ENCODE measurements at regions not wholly inside any gene's neighbourhood (a gene's known extent, or its start where the extent isn't known, plus 50 kb on each side); places are given as distances from the start of the nearest gene placed in this dataset.

DNA sequence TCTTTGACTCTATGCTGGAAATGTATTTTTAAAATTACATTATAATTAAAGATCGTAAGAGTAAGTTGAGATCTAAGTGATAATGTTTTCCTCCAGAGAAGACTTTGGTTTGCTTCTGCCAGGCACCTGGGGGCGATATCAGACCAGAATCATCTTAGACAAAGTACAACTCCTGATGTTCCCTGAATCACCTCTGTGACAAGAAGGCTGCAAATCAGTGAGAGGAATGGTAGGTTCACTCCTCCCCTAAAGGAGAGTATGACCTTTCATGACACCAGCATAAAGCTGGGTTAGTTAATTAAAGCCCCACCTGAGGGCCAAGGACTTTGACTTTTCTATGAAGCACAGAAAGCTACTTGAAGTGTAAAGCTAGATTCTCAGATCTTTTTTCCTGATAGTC, 114.4 kb upstream of the DTNA start:
- no peak overlapping the region for H3K27ac ChIP-seq (ENCODE audit: poor library complexity, severe bottlenecking)

DNA sequence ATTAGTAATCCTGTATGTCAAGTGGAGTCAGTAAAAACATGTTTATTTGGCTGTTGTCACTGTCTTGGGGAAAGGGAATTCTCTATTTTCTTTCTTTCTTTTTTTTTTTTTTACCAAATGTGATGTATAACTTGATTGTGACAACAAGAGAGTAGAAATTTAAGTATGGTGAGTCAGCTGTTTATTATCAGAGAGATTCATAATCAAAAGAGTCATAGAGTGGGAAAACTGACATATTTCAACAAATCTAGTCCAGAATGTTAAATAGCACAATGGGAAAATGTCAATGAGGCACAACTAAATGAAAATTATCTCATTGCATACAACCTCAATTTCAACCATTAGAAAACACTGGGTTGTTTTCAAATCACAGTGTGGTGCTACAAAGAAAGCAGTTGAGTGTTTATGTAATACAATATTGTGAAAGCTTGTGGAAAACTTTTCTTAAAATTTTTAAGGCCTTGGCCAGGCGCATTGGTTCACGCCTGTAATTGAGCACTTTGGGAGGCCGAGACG, 111.9 kb upstream of the DTNA start:
- Histone ChIP-seq H3K4me3 (ENCODE audit: severe bottlenecking) (no peak overlapping the region), H3K9me3 (ENCODE audit: severe bottlenecking) (no peaks in the 10 kb centered on the region), H3K4me1 (ENCODE audit: insufficient read depth, poor library complexity, severe bottlenecking) (peaks cover 4% of the 10 kb centered on the region), H3K27me3 (ENCODE audit: insufficient read depth, poor library complexity, severe bottlenecking) (no peaks in the 10 kb centered on the region), H3K27ac (ENCODE audit: poor library complexity, severe bottlenecking) (no peak overlapping the region), H3K36me3 (ENCODE audit: low read depth) (no peaks in the 10 kb centered on the region)
- DNase-seq (ENCODE audit: low spot score): no peak
- no peak for ATAC-seq (ENCODE audit: low read depth)
- TF ChIP-seq, protein P1, sequence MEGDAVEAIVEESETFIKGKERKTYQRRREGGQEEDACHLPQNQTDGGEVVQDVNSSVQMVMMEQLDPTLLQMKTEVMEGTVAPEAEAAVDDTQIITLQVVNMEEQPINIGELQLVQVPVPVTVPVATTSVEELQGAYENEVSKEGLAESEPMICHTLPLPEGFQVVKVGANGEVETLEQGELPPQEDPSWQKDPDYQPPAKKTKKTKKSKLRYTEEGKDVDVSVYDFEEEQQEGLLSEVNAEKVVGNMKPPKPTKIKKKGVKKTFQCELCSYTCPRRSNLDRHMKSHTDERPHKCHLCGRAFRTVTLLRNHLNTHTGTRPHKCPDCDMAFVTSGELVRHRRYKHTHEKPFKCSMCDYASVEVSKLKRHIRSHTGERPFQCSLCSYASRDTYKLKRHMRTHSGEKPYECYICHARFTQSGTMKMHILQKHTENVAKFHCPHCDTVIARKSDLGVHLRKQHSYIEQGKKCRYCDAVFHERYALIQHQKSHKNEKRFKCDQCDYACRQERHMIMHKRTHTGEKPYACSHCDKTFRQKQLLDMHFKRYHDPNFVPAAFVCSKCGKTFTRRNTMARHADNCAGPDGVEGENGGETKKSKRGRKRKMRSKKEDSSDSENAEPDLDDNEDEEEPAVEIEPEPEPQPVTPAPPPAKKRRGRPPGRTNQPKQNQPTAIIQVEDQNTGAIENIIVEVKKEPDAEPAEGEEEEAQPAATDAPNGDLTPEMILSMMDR (IDR thresholded peaks at IDR 0.05; ENCODE audit: poor library complexity, severe bottlenecking): no peak

More for the DNA sequence above, 114.4 kb upstream of the DTNA start:
- Histone ChIP-seq H3K4me1 (ENCODE audit: insufficient read depth, poor library complexity, severe bottlenecking) (peaks cover 4% of the 10 kb centered on the region), H3K27me3 (ENCODE audit: insufficient read depth, poor library complexity, severe bottlenecking) (peaks cover 12% of the 10 kb centered on the region), H3K4me3 (ENCODE audit: severe bottlenecking) (no peak overlapping the region), H3K9me3 (ENCODE audit: severe bottlenecking) (no peaks in the 10 kb centered on the region), H3K36me3 (ENCODE audit: low read depth) (no peaks in the 10 kb centered on the region)
- DNase-seq (ENCODE audit: low spot score): no peak
- TF ChIP-seq, protein P1 (IDR thresholded peaks at IDR 0.05; ENCODE audit: poor library complexity, severe bottlenecking): no peak
- 0 out of 3 replicates have a peak, but pooled peaks have one; percentile 40 for ATAC-seq (ENCODE audit: low read depth)

GRCh38 chr18:34600158-34600557, 109.9 kb upstream of the DTNA start:
- TF ChIP-seq, protein P1 (IDR thresholded peaks at IDR 0.05; ENCODE audit: poor library complexity, severe bottlenecking): no peak
- ATAC-seq (ENCODE audit: low read depth) (no peak), DNase-seq (ENCODE audit: low spot score) (no peak)
- Histone ChIP-seq H3K36me3 (ENCODE audit: low read depth) (no peaks in the 10 kb centered on the region), H3K4me1 (ENCODE audit: insufficient read depth, poor library complexity, severe bottlenecking) (peaks cover 4% of the 10 kb centered on the region), H3K27ac (ENCODE audit: poor library complexity, severe bottlenecking) (no peak overlapping the region), H3K27me3 (ENCODE audit: insufficient read depth, poor library complexity, severe bottlenecking) (no peaks in the 10 kb centered on the region), H3K4me3 (ENCODE audit: severe bottlenecking) (no peak overlapping the region), H3K9me3 (ENCODE audit: severe bottlenecking) (no peaks in the 10 kb centered on the region)

- Histone ChIP-seq H3K4me3 (ENCODE audit: severe bottlenecking) (no peak overlapping the region), H3K36me3 (ENCODE audit: low read depth) (no peaks in the 10 kb centered on the region), H3K27ac (ENCODE audit: poor library complexity, severe bottlenecking) (no peak overlapping the region), H3K4me1 (ENCODE audit: insufficient read depth, poor library complexity, severe bottlenecking) (peaks cover 4% of the 10 kb centered on the region), H3K27me3 (ENCODE audit: insufficient read depth, poor library complexity, severe bottlenecking) (no peaks in the 10 kb centered on the region), H3K9me3 (ENCODE audit: severe bottlenecking) (no peaks in the 10 kb centered on the region)
- ATAC-seq (ENCODE audit: low read depth) (no peak; the same call in 2 of the 3 replicates), DNase-seq (ENCODE audit: low spot score) (no peak)
- TF ChIP-seq, protein P1 (IDR thresholded peaks at IDR 0.05; ENCODE audit: poor library complexity, severe bottlenecking): no peak
Measured at GRCh38 chr18:34600874-34601656, 109.0 kb upstream of the DTNA start.

DNA sequence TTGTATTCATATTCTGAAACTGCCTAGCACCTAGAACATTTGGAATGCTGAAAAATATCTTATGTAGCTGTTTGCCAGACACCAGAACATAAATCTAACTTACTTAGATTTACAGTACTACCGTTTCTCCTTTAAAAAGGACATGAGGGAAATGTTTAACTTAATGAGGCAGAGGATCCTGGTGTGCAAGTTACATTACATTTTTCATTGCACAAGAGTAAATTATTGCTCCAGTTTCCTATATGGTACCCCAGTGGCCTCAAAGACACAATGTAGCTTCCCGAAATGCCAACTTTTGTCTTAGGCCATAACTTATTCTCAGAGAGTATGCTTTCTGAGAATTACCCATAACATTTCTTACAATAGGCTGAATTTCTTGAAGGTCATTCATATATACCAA, 105.5 kb upstream of the DTNA start:
- H3K4me3 ChIP-seq (ENCODE audit: severe bottlenecking): no peak overlapping the region
- no peaks in the 10 kb centered on the region for H3K9me3 ChIP-seq (ENCODE audit: severe bottlenecking)
- ATAC-seq (ENCODE audit: low read depth) (no peak), DNase-seq (ENCODE audit: low spot score) (no peak)
- no peaks in the 10 kb centered on the region for H3K36me3 ChIP-seq (ENCODE audit: low read depth)
- TF ChIP-seq, protein P1 (IDR thresholded peaks at IDR 0.05; ENCODE audit: poor library complexity, severe bottlenecking): no peak
- H3K27ac ChIP-seq (ENCODE audit: poor library complexity, severe bottlenecking): no peak overlapping the region
- H3K4me1 ChIP-seq (ENCODE audit: insufficient read depth, poor library complexity, severe bottlenecking): peaks cover 4% of the 10 kb centered on the region
- H3K27me3 ChIP-seq (ENCODE audit: insufficient read depth, poor library complexity, severe bottlenecking): no peaks in the 10 kb centered on the region
